Activated CD8-positive, alpha-beta memory T cell treated with anti-CD3 and anti-CD28 coated beads, Interleukin-2, amount 50 U/mL, for 48 hours (primary cell): ENCODE measurements at regions not wholly inside any gene's neighbourhood (a gene's known extent, or its start where the extent isn't known, plus 50 kb on each side); places are given as distances from the start of the nearest gene placed in this dataset.
"Not testable (repeated sequence)": the region's sequence is repeated elsewhere in the genome, so short reads cannot be mapped to it uniquely, and the experiment has no call there.

ENCODE experiments used
- DNase-seq: peaks from one replicate; pipeline ENCODE4 v3.0.0-alpha.2; 2020

DNA sequence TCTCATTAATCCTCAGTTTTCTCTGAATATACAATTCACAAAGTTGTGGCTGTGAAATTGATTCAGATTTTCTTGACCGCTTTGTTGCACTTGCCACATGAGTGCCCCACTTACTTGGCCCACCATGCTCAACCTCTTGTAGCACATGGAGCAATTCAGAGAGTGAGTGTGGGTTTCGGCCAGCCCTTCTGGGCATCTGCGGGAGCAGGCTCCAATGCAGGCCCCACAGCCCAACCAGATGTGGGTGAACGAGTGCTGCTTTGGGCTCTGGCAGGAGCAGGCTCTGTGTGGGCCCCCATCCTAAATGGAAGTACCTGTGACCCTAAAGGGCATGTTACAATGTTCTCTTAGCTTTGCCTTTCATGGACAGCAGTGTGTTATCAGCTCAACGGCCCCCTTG lies 2338.6 kb downstream of the LRRC4C start:
- no peak for DNase-seq

DNA sequence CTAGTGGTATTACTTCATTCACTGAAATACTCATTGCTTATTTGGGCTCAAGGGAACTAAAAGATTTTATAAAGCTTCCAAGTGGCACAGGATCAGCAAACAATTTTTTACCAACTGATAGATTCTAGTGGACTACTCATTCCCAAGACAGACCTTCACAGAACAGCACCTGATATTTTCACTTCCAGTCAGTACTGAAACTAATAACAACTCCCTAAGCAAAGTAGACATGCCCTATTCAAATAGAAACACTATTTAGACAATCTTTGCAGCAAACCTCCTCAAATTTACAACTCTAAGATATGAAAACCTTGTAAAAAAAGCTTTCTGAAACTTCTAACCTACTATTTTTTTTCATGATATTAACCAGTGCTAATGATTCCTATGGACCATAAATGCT lies 2345.8 kb downstream of the LRRC4C start:
- DNase-seq = no peak

DNA sequence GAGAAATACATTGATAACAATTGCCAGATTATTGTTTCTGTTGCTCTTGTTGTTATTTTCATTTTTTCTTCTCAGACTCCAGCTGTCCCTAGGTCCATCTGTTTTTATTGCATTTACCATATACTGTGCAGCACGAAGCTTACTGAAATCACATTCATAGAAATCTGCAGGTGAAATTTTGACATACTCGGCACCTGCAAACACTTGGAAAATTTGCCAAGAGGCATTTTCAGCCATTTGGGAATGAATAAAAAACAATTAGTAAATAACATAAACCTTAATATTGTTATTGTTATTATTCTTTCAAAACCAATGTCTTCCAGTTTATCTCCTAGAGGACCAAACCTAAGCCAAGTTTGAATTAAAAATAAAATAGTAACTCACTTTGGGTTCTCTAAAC lies 2357.2 kb downstream of the LRRC4C start:
- DNase-seq = no peak

DNA sequence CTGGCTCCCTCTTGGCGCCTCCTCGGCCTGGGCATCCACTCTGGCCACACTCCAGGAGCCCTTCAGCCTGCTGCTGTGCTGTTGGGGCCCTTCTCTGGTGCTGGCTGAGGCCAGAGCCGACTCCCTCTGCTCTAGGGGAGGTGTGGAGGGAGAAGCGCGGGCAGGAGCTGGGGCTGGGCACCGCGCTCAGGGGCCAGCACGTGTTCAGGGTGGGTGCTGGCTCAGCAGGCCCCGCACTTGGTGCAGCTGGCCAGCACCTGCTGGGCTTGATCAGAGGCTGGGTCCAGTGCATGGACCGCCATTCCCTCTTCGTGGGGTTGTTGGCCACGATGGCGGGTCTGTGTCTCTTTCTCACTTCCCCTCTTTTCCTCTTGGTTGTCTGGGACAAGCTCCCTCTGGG lies 2381.0 kb downstream of the LRRC4C start:
- DNase-seq = no peak

DNA sequence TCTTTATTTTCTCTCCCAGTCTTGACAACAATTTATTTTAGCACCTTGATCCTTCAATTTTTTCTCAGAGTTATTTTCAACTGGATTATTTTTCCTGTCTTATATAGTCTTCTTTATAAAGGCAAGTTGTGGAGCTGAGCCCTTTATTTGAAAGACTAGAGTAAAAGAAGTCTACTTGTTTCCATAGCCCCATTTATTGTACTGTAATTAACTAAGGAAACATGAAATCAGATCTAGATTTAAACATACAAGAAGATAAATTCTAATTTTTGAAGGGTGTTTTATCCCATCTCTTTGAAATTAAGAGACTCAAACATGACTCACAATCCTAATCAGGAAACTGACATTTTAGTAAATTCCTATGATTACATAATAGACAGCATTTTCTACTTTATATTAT lies 2421.8 kb downstream of the LRRC4C start:
- DNase-seq = no peak

DNA sequence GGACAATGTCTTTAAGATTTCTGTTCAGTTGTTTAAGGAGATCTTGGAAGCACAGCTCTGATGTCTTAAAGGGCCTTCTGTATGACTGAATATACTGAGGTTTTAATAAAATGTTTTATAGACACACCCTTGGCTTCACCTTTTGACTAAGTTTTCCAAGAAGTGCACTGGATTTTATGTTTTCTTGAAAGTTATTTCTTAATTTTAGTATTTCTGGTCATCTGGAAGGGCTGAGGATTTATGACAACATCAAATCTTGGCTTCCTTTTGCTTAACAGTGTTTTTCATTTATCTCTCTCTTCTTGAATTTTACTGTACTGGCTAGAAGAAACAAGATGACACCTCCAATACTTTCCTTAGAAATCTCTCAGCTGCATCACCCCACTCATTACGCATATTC lies 2423.4 kb downstream of the LRRC4C start:
- no peak for DNase-seq

DNA sequence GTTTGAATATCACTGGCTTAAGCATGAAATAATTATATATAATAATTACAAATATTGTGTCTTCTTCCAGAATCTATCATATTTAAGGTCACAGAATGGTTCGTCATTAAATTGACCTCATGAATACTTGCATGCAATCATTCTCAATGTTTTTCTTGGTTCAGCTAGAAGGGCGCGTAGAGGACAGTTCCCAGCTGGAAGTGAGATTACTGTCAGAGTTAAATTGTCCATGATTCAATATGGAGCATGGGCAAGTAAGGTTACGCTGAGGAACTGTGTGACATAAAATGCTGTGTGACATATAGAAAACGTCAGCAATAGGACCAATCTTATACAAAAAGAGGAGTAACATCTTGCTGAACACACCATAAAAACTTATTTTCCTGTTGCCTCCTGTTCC lies 2423.5 kb upstream of the RAG2 start:
- DNase-seq = no peak

DNA sequence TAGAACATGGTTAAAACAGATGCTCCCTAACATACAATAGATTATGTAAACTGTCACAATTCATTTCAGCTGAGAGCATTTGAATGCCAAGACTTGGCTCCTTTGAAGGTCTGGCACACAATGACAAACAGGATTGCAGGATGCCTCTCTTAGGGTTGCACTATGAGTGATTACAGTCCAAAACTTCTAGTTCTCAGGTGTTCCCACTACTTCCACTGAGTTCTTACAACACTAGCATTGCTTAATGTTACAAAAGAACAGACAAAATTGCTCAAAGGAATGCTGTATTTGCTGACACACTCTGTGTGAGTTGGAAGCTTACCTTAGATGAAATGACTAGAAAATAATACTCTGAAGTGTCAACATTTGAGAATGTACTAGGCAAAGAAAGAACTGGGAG lies 2413.8 kb upstream of the RAG2 start:
- no peak for DNase-seq

DNA sequence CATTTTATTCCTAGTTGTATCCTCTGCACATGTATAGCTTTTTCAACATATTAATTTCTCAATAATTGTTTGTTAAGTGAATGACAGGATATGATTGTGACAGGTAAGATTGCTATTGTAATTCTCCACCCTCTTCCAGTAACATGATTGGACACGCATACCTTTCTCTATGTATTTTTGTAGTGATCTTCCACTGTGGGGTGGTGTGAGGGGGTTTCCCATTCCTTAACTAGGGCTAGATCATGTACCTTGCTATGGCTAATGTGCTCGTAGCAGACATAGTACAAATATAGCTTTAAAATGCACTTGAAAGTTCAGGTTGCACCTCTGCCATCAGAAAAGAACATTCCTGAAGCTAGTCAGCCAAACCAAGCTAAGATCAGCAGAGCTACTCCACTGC lies 2392.8 kb upstream of the RAG2 start:
- no peak for DNase-seq

DNA sequence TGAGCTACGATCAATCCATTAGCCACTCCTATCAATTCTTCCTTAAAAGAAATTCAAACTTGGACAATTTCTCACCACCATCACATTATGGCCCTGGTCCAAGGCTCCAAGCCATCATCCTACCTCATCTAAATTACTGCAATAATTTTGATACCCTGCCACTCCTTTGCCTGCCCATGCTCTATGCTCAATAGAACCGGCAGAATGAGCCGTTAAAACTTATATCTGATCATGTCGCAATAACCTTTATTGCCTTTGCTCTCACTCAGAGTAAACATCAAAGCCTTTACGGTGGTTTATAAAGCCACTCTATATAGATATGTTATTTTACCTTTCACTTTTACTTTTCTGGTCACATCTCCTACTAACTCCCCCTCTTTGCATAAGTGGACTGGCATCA lies 2392.1 kb upstream of the RAG2 start:
- no peak for DNase-seq

DNA sequence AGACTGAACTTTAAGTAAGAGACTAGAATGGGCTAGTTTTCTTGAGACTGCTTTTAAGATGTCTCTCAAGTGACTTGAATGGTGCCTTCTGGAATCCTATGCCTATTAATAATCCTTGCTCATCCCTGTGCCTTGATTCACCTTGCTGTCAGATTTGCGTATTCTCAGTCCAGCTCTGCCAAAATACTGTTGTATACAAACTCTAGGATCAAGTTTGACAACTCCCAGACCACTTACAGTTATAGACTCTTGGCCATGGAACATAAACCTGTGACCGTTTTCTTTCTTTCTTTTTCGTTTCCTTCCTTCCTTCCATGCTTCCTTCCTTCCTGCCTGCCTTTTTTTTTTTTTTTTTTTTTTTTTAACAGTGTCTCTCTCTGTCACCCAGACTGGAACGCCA lies 2390.9 kb upstream of the RAG2 start:
- DNase-seq = no peak

DNA sequence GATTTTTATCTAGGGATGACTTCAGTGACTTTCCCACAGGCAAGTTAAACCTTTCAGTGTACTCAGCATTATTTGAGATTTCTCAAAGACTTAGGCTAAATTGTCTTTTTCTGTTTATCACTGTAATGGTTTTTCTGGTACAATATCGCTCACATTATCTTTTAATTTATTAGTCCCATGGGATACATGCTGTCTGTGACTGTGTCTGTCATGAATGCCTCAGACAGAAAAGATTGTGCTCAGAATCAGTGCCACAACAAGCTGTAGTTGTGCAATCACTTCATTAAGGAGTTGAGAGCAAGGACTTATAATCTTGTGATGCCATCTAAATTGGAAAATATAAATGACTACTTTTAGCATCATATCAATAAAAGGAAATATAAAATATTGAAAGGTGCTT lies 2374.2 kb upstream of the RAG2 start:
- DNase-seq = no peak

DNA sequence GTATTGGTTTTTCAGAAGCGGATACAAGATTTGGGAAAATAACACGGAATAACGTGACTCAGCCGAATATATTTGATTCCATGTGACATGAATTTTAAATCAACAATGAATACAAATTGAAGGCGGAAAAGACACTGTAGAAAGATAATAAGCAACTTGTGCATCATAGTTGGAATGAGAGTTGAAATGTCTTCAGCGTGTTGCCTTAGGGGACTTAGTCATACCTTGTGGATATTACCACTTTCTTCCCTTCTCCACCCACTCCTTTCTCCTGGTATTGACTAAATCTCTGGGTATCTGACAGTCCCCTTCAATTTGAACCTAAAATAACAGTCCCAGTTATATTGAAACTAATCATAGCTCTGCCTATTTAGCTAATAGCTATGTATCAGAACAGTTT lies 2373.1 kb upstream of the RAG2 start:
- no peak for DNase-seq

DNA sequence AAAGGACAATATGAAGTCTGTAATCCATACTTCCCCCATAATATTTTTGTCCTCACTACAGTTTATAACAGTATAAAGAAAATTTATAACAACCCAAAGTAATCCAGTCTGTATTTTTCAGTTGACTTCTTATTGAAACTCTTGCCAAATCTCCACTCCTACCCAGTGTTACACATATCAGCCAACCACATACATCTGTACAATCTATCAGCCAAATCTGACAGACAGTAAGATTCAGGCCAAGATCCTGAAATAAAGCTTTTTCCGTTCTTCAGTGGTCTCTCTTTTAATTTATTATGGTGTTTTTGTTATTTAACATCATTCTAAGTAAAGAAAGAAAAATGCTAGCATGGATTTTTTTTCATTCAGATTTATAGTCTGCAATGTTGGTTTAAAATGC lies 2370.9 kb upstream of the RAG2 start:
- DNase-seq = no peak

DNA sequence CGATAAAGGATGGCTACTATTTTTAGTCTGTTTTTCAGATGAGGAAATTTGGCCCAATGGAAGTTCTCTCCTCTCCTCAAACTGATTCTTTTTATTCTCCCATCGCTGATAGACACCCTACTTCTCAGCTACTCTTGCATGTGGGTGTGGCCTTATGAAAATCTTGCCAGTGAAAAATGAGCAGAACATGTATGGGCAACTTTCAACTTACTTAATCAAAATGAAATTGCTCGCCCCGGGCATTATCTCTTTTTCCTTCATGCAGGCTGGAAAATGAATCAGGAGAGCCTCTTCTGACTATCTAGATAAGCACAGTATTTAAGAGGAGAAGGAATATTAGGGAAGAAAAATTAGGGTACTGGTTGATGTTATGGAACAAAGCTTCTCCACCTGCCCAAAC lies 2354.7 kb upstream of the RAG2 start:
- DNase-seq = no peak

DNA sequence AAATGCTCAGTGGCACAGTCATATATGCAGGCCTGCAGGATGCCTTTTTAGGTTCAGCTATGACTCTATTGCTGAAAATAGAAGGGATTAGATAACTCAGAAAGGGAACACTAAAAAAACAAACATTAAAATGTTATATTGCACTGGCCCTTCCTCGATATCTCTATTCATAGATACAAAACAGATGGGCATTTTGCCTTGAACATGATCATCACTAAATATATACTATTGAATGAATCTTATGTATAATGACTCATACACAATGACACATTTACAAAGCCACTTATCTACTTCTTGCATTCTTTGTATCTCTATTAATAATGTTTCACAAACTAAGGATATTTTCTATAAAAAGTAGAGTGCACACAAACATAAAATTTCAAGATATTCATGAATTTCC lies 2352.8 kb upstream of the RAG2 start:
- DNase-seq = no peak

DNA sequence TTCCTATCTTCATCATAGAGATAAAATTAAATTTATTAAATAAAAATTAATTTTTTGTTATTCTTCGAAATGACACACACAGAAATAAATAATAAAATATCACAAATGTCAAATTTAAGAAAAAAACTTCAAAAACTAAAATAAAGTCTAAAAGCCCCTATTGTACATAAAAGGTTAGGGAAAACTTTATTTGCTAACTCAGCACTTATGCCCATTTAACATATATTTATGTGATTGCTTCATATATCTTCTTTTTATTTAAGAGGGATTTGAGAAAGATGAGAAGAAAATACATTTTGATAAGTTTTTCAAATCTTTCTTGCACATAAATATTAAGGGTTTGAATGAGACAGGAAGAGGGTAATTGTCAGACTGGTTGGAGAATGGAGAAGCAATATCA lies 2350.4 kb upstream of the RAG2 start:
- DNase-seq = no peak

DNA sequence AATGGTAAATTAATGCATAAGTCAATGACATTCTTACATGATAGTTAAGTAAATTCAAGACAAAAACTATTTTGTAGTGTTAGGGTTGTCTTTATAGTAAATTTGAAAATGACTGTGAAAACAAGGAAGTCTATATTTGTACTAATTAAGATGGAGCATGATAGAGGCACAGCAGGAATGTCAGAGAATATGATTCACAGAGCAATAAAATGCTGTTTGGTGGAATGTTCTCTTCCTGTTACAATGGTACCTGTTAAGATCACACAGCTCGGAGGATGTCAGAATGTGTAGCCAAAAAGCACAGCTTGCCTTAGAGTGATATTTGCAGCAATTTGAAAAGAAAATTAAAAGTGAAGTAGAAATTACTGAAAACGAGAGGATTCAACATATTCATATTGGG lies 2339.7 kb upstream of the RAG2 start:
- DNase-seq = no peak

DNA sequence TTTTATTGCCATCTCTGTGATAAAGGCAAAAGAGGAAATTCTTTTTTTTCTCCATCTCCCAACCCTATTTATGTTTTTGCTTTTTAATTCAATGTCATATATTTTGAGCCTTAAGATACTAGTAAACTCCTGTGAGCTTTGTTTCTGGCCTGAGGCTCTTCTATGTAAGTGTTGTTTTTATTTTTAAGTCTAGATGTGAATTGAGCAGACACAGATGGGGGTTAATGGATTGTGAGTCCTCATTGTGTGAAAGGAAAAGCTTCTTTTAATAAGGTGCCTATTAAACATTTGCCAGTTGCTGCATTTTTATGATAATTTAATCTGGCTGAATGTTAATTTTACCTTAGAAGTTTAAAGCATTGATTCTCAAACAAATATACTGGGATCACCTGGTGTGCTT lies 2337.9 kb upstream of the RAG2 start:
- DNase-seq = no peak

DNA sequence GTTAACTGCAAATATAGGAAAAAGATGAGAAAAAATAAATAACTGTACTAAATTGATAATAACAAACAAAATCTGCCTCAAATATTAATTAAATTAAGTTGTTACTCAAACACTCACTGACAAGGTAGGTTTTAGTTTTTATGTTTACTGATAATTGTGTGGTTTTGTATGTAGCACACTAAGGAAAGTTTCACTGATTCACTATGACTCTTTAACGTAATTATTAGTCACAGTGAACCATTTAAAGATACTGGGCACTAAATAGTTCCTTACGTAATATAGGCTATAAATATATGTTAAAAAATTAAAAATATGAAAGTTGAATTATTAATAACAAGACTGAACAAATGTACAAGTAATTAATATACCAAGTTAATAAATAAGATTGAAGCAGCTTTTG lies 2330.0 kb upstream of the RAG2 start:
- DNase-seq = no peak

DNA sequence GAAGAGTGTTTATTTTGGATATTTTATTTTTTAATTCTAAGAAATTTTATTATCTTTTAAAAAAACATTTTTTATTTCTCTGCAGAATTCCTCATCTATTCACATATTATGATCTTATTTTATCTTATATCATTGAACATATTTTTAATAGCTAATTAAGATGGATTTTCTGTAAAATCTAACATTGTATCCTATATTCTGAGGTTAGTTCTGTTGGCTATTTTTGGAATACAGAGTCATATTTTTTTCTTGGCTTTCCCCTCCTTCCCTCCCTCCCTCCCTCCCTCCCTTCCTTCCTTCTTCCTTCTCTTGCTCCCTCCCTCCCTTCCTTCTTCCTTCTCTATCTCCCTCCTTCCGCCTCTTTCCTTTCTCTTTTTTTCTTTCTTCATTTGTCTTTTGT lies 2326.6 kb upstream of the RAG2 start:
- DNase-seq = no peak

DNA sequence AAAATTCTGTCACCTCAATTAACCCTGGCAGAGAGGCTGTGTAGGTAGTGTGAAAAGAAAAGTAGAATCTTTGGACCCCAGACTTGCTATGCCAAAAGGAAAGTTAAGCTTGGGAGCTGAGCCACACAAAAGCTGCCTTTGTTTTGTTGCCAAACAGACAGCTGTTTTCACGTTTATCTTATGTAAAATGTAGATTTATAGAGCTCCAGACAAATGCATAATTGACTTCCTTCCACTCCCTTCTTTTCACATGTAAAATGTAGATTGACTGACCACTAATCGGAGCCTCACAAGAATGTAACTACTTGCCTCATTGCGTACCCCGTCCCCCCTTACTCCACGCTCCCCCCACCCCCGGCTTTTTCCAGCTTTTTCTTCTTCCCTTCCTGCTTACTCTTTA lies 2302.2 kb upstream of the RAG2 start:
- no peak for DNase-seq

DNA sequence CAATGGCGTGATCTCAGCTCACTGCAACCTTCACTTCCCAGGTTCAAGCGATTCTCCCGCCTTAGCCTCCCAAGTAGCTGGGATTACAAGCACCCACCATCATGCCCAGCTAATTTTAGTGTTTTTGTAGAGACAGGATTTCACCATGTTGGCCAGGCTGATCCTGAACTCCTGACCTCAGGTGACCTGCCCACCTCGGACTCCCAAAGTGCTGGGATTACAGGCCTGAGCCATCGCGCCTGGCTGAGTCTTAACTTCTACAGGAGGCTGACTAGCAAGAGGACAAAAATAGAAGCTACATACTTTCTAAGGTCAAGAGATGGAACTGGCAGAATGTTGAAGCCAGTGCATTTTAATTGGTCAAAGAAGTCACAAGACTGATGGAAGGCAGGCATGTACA lies 2296.2 kb upstream of the RAG2 start:
- not testable (repeated sequence) for DNase-seq

DNA sequence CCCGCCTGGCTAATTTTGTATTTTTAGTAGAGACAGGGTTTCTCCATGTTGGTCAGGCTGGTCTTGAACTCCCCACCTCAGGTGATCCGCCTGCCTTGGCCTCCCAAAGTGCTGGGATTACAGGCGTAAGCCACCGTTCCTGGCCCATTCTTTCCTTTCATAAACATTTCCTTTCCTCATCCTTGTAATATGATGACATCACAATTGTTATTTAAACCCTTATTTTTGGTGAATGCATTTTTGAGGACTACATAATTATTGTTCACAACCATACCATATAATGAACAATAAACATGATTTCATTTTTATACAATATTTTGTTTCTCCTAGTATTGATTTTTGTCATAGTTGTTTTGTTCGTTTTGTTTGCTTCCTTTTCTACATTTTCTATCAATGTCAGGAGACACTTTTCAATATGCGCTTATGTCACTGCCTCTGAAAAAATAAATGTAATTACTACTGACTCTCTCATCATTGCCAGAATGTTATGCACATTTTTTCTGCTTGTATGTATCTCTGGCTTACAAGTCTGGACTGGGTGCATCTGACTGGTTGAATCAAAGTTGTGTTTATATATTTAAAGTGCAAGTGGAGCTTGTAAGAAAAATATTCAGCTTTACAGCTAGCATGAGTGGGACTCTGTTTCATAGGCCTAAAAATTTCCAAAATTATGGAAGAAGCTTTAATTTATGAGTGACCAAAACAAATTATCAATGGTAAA lies 2286.3 kb upstream of the RAG2 start:
- no peak for DNase-seq

DNA sequence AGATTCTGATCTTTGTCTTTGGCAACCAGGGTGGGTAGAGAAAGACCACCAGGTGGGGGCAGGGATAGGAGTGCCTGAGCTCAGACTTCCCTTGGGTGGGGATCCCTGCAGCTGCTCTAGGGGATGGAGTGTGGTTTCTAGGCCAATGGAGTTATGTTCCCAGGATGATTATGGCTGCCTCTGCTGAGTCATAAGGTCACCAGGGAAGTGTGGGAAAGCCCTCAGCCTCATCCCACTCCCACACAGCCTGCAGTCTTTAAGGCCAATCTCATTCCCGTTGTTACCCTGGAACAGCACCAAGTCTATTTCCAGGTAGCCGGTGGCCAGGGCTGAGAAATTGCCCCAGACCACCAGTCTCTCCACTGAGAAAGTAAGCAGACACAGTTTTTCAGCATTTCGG lies 2269.3 kb upstream of the RAG2 start:
- DNase-seq = no peak

DNA sequence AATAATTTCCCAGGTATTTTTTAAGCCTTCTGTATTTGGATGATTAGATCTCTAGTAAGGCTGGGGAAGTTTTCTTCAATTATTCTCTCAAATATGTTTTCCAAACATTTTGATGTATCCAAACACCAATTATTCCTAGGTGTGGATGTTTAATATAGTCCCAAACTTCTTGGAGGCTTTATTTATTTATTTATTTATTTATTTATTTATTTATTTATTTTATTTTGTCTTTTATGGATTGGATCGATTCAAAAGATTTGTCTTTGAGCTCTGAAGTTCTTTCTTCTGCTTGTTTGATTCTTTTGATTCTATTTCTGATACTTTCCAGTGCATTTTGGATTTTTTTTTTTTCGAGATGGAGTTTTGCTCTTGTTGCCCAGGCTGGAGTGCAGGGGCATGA lies 2267.9 kb upstream of the RAG2 start:
- no peak for DNase-seq
